IPS-NIHi11 (cell line): ENCODE measurements at regions not wholly inside any gene's neighbourhood (a gene's known extent, or its start where the extent isn't known, plus 50 kb on each side); places are given as distances from the start of the nearest gene placed in this dataset.

ENCODE experiments used
- DNase-seq: peaks from one replicate; pipeline ENCODE4 v3.0.0; 2012; ENCODE audit warnings: mixed read lengths, low spot score

- DNase-seq = no peak
Measured at GRCh38 chr4:180512801-180513475, 1730.3 kb upstream of the TENM3 start.

- DNase-seq = no peak
Measured at GRCh38 chr4:180518906-180519305, 1724.3 kb upstream of the TENM3 start.

- no peak for DNase-seq
Measured at GRCh38 chr4:180521181-180521580, 1722.0 kb upstream of the TENM3 start.

- no peak for DNase-seq
Measured at GRCh38 chr4:180525523-180526077, 1717.6 kb upstream of the TENM3 start.

- DNase-seq = no peak
Measured at GRCh38 chr4:180528003-180528402, 1715.2 kb upstream of the TENM3 start.

GRCh38 chr4:180530787-180531186, 1712.4 kb upstream of the TENM3 start:
- DNase-seq = no peak

GRCh38 chr4:180532691-180533090, 1710.5 kb upstream of the TENM3 start:
- DNase-seq = no peak

- no peak for DNase-seq
Measured at GRCh38 chr4:180538384-180539057, 1704.7 kb upstream of the TENM3 start.

- DNase-seq = no peak
Measured at GRCh38 chr4:180539284-180539683, 1703.9 kb upstream of the TENM3 start.

GRCh38 chr4:180541678-180542077, 1701.5 kb upstream of the TENM3 start:
- DNase-seq = no peak

GRCh38 chr4:180542445-180543100, 1700.6 kb upstream of the TENM3 start:
- no peak for DNase-seq

- no peak for DNase-seq
Measured at GRCh38 chr4:180550106-180550505, 1693.1 kb upstream of the TENM3 start.

GRCh38 chr4:180557348-180557747, 1685.9 kb upstream of the TENM3 start:
- DNase-seq = peak; percentile 25

GRCh38 chr4:180557950-180558349, 1685.3 kb upstream of the TENM3 start:
- DNase-seq = no peak

GRCh38 chr4:180558427-180558826, 1684.8 kb upstream of the TENM3 start:
- no peak for DNase-seq

GRCh38 chr4:180560896-180561295, 1682.3 kb upstream of the TENM3 start:
- no peak for DNase-seq

- no peak for DNase-seq
Measured at GRCh38 chr4:180564026-180564425, 1679.2 kb upstream of the TENM3 start.

GRCh38 chr4:180564448-180564847, 1678.8 kb upstream of the TENM3 start:
- no peak for DNase-seq

GRCh38 chr4:180565856-180566431, 1677.3 kb upstream of the TENM3 start:
- no peak for DNase-seq

GRCh38 chr4:180566492-180566891, 1676.7 kb upstream of the TENM3 start:
- no peak for DNase-seq

GRCh38 chr4:180567080-180567479, 1676.1 kb upstream of the TENM3 start:
- no peak for DNase-seq

GRCh38 chr4:180571516-180572055, 1671.6 kb upstream of the TENM3 start:
- no peak for DNase-seq
